GM12864 (cell line): ENCODE measurements at regions not wholly inside any gene's neighbourhood (a gene's known extent, or its start where the extent isn't known, plus 50 kb on each side); places are given as distances from the start of the nearest gene placed in this dataset.

ENCODE experiments used
- DNase-seq: peaks from one replicate; pipeline ENCODE4 v3.0.0-alpha.2; 2011; ENCODE audit warnings: low read depth
- H3K4me3 ChIP-seq: 2 replicates; pipeline ENCODE4 v1.5.1; 2011; ENCODE audit warnings: mild to moderate bottlenecking, low read depth, low read length, control low read depth
- TF ChIP-seq, protein P1 (sequence below): IDR thresholded peaks from 2 replicates; pipeline ENCODE4 v1.5.1; 2011; ENCODE audit warnings: low read depth, mild to moderate bottlenecking, moderate library complexity, low read length, control low read depth, inconsistent platforms; ENCODE audit errors: missing control alignments

DNA sequence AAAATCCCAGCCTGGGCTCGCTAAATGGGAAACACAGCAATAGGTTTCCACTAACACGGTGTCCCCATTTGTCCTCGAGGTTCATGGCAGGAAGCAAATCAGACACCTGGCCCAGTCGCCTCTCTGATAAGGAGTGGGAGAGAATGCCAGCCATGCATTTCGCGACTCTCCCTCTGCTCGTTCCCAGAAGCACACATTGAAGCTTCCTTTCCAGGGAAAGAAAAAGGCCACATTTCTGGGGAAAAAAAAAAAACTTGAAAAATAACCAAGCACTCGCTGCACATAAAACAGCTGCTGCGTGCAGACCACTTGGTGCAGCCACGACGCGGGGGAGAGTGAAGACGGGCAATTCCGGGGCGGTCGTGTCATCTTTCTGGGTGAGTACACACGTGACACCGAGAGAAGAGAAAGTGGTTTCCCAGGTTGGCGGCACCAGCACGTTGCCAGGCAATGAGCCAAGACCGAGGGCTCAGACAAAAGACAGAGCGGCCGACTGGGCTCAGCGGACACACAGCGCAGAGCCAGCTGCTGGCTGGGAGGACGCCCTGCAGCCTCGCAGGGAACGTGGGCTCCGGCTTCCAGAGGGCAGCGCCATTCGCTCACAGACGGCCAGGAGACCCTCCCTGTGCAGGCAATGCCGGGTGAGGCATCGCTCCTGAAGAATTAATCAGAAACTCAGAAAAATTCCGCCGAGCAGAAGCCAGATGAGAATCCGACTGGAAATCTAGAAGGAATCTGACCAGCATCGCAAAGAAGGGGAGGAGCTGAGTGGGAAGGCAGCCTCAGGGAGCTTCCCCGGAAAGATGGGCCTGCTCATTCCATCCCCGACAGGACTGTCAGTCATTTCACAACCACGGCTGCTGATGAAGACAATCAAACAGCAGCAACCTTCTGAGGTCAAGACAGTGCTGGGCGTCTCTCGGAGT, 83.2 kb upstream of the IRS2 start:
- H3K4me3 ChIP-seq: no peak overlapping the region
- TF ChIP-seq, protein P1, sequence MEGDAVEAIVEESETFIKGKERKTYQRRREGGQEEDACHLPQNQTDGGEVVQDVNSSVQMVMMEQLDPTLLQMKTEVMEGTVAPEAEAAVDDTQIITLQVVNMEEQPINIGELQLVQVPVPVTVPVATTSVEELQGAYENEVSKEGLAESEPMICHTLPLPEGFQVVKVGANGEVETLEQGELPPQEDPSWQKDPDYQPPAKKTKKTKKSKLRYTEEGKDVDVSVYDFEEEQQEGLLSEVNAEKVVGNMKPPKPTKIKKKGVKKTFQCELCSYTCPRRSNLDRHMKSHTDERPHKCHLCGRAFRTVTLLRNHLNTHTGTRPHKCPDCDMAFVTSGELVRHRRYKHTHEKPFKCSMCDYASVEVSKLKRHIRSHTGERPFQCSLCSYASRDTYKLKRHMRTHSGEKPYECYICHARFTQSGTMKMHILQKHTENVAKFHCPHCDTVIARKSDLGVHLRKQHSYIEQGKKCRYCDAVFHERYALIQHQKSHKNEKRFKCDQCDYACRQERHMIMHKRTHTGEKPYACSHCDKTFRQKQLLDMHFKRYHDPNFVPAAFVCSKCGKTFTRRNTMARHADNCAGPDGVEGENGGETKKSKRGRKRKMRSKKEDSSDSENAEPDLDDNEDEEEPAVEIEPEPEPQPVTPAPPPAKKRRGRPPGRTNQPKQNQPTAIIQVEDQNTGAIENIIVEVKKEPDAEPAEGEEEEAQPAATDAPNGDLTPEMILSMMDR: no peak
- DNase-seq: no peak

DNA sequence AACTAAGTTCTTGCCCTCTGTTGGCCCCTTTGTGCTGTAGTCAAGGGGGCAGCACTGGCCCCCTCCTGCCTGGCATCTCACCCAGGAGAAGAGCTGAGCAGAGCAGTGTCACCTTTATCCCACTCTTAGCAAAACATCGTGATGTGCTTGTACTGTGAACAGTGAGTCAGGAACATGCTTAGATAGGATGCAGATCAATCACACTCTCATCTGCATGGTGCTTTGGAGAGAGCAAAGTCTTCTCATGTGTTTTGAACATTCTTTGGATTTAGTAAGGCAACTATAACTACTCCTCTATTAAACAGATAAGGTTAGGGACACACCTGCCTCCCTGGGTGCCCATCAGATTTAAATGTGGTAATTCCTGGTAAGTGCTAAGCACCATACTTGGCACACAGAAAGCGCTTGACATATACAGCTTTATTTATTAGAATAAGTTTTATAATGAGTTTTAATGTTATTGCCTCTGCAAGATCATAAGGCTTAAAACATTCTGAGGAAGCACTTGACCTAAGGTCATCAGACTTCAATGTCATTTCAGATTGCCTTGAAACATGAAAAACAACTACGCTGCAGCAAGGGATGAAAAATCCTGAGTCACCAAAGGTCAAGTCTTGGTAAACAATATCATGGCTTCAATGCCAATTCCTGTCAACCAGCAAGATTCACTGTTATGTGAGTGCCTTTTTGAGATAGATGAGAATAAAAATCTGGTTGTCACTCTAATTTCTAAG, 82.4 kb upstream of the IRS2 start:
- TF ChIP-seq, protein P1: no peak
- DNase-seq: no peak
- H3K4me3 ChIP-seq: no peak overlapping the region

DNA sequence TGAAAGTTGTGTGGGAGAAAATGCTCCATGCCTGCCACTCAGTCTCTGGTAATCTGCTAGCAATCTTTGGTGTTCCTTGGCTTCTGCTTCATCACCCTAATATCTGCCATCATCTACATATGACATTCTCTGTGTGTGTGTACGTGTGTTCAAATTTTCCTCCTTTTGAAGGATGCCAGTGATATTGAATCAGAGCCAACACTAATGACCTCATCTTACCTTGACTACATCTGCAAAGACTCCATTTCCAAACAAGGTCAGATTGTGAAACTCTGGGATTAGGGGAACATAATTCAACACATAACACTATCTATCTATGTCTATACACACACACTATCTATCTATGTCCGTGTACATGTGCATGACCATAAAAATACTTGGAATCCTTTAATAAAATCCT, 81.4 kb upstream of the IRS2 start:
- DNase-seq: no peak
- TF ChIP-seq, protein P1: no peak
- no peak overlapping the region for H3K4me3 ChIP-seq

DNA sequence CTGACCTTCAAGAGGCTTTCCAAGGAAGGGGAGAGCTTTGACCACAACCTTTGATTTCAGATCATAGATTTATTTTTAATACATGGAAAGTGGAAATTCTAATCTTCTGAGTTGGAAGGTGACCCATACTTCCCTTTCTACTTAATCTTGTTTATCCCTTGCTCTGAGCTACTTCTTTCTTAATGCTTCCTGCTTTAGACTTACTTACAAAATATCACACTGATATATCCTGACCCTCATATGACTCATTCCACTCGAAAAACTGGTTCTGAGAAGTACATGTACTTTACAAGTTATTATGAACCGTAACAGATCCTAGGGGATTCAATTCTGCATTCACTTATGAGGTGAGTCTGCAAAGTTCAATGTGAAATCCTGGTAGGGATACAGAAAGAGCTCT, 76.2 kb upstream of the IRS2 start:
- H3K4me3 ChIP-seq: no peak overlapping the region
- TF ChIP-seq, protein P1: no peak
- DNase-seq: no peak

DNA sequence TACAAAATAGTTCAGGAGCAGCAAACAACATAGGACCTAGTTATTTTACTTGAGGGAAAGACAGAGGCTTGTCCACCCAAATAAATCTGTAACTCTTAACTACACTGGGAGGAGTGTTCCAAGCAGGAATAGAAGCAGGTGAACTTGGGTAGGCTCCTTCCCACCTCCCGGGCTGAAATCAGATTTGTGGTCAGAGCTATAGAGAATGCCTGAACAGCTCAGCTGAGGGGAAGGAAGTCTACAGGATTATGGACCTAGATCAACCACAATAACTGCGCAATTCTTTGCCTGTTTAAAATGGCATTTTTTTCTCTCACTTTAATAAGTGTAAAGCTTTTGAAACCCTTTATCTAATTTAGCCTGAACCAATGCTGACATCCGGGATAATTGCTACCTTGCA, 73.5 kb upstream of the IRS2 start:
- TF ChIP-seq, protein P1: no peak
- no peak overlapping the region for H3K4me3 ChIP-seq
- no peak for DNase-seq

DNA sequence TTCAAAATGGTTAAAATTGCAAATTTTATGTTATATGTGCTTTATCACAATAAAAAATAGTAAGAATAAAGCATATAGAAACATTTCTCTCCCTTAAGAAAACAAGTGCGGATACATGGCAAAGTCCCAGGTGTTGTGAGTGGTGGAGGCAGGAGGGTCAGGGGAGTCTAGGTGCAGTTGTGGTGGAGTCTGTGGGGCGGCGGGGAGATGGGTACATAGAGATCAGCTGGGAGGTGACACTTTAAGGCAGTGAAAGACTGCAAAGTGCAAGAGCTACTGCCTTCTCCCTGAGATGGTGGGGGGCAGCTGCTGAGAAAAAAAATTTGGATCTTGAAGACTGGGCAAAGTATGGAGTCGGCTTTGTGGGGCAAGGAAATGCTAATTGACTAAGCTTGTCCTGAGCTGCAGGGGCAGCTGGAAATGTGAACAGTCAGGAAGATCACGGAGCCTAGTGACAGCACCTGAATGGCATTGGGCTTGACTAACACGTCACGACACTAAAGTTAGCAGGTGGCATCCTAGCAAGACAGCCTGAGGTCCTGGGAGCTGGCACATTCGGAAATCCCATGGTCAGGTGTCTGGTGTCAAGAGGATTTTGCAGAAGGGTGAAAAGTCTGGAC, 72.9 kb upstream of the IRS2 start:
- H3K4me3 ChIP-seq: no peak overlapping the region
- no peak for DNase-seq
- TF ChIP-seq, protein P1: no peak
